HG03457 (cell line): ENCODE measurements at regions not wholly inside any gene's neighbourhood (a gene's known extent, or its start where the extent isn't known, plus 50 kb on each side); places are given as distances from the start of the nearest gene placed in this dataset.
"Not testable (repeated sequence)": the region's sequence is repeated elsewhere in the genome, so short reads cannot be mapped to it uniquely, and the experiment has no call there.

Experiments
- ATAC-seq: cut with Tn5 transposase; IDR thresholded peaks from one replicate; pipeline ENCODE4 v1.9.1; 2021; ENCODE audit warnings: moderate number of reproducible peaks; ENCODE audit not compliant: unreplicated experiment

GRCh38 chr9:18066608-18067007 lies 407.3 kb upstream of the ADAMTSL1 start:
- not testable (repeated sequence) for ATAC-seq

- ATAC-seq: no peak
Measured at GRCh38 chr9:18067548-18068120, 406.3 kb upstream of the ADAMTSL1 start.

- no peak for ATAC-seq
Measured at GRCh38 chr9:18068900-18069299, 405.1 kb upstream of the ADAMTSL1 start.

- ATAC-seq: no peak
Measured at GRCh38 chr9:18071651-18072060, 402.3 kb upstream of the ADAMTSL1 start.

GRCh38 chr9:18073002-18073401 lies 401.0 kb upstream of the ADAMTSL1 start:
- ATAC-seq: no peak

GRCh38 chr9:18074041-18074440 lies 399.9 kb upstream of the ADAMTSL1 start:
- no peak for ATAC-seq

- no peak for ATAC-seq
Measured at GRCh38 chr9:18075253-18075952, 398.6 kb upstream of the ADAMTSL1 start.

- ATAC-seq: no peak
Measured at GRCh38 chr9:18077941-18078678, 395.8 kb upstream of the ADAMTSL1 start.

- ATAC-seq: no peak
Measured at GRCh38 chr9:18092138-18092537, 381.8 kb upstream of the ADAMTSL1 start.

- no peak for ATAC-seq
Measured at GRCh38 chr9:18106006-18106560, 367.9 kb upstream of the ADAMTSL1 start.

- ATAC-seq: no peak
Measured at GRCh38 chr9:18109675-18110074, 364.3 kb upstream of the ADAMTSL1 start.

GRCh38 chr9:18111146-18111545 lies 362.8 kb upstream of the ADAMTSL1 start:
- no peak for ATAC-seq

GRCh38 chr9:18114559-18115475 lies 359.1 kb upstream of the ADAMTSL1 start:
- ATAC-seq: no peak

- no peak for ATAC-seq
Measured at GRCh38 chr9:18118268-18118667, 355.7 kb upstream of the ADAMTSL1 start.

- ATAC-seq: no peak
Measured at GRCh38 chr9:18122171-18122570, 351.8 kb upstream of the ADAMTSL1 start.

- ATAC-seq: no peak
Measured at GRCh38 chr9:18124760-18125159, 349.2 kb upstream of the ADAMTSL1 start.

GRCh38 chr9:18126831-18127498 lies 347.0 kb upstream of the ADAMTSL1 start:
- ATAC-seq: no peak

GRCh38 chr9:18127499-18127875 lies 346.5 kb upstream of the ADAMTSL1 start:
- no peak for ATAC-seq

- no peak for ATAC-seq
Measured at GRCh38 chr9:18129809-18130334, 344.1 kb upstream of the ADAMTSL1 start.
